HG03457 (cell line): ENCODE measurements at regions not wholly inside any gene's neighbourhood (a gene's known extent, or its start where the extent isn't known, plus 50 kb on each side); places are given as distances from the start of the nearest gene placed in this dataset.

ENCODE experiments used
- ATAC-seq: cut with Tn5 transposase; IDR thresholded peaks from one replicate; pipeline ENCODE4 v1.9.1; 2021; ENCODE audit warnings: moderate number of reproducible peaks; ENCODE audit not compliant: unreplicated experiment

GRCh38 chr1:50358962-50359361 is 64.3 kb downstream of the DMRTA2 start:
- ATAC-seq, result no peak

- ATAC-seq, result no peak
These were observed 66.1 kb downstream of the DMRTA2 start for GRCh38 chr1:50357186-50357585.

- ATAC-seq, result no peak
These were observed 68.4 kb downstream of the DMRTA2 start for GRCh38 chr1:50354813-50355212.

GRCh38 chr1:50352428-50352827 is 70.8 kb downstream of the DMRTA2 start:
- no peak for ATAC-seq

- ATAC-seq, result no peak
These were observed 72.4 kb downstream of the DMRTA2 start for GRCh38 chr1:50350868-50351267.

GRCh38 chr1:50350421-50350820 is 72.8 kb downstream of the DMRTA2 start:
- no peak for ATAC-seq

- ATAC-seq, result no peak
These were observed 74.0 kb downstream of the DMRTA2 start for GRCh38 chr1:50349242-50349565.

GRCh38 chr1:50348449-50349241 is 74.6 kb downstream of the DMRTA2 start:
- no peak for ATAC-seq

- ATAC-seq, result no peak
These were observed 75.3 kb downstream of the DMRTA2 start for GRCh38 chr1:50347933-50348332.

GRCh38 chr1:50346621-50347020 is 76.6 kb downstream of the DMRTA2 start:
- ATAC-seq, result no peak

GRCh38 chr1:50343323-50343722 is 79.9 kb downstream of the DMRTA2 start:
- no peak for ATAC-seq

GRCh38 chr1:50342525-50342924 is 80.7 kb downstream of the DMRTA2 start:
- no peak for ATAC-seq

GRCh38 chr1:50335036-50335435 is 88.2 kb downstream of the DMRTA2 start:
- ATAC-seq, result no peak

- ATAC-seq, result peak; percentile 75
These were observed 89.7 kb downstream of the DMRTA2 start for GRCh38 chr1:50333595-50333974.

- peak; percentile 50 for ATAC-seq
These were observed 90.2 kb downstream of the DMRTA2 start for GRCh38 chr1:50332941-50333594.

- ATAC-seq, result no peak
These were observed 93.8 kb downstream of the DMRTA2 start for GRCh38 chr1:50329332-50329932.

GRCh38 chr1:50328552-50328951 is 94.7 kb downstream of the DMRTA2 start:
- no peak for ATAC-seq

GRCh38 chr1:50326026-50326425 is 97.2 kb downstream of the DMRTA2 start:
- ATAC-seq, result no peak

- ATAC-seq, result no peak
These were observed 100.7 kb downstream of the DMRTA2 start for GRCh38 chr1:50322579-50322978.

- no peak for ATAC-seq
These were observed 104.8 kb downstream of the DMRTA2 start for GRCh38 chr1:50318428-50318827.

GRCh38 chr1:50308878-50309277 is 114.4 kb downstream of the DMRTA2 start:
- ATAC-seq, result no peak

- ATAC-seq, result no peak
These were observed 117.4 kb downstream of the DMRTA2 start for GRCh38 chr1:50305808-50306207.
